GM12878 (cell line): ENCODE measurements at regions not wholly inside any gene's neighbourhood (a gene's known extent, or its start where the extent isn't known, plus 50 kb on each side); places are given as distances from the start of the nearest gene placed in this dataset.

ENCODE experiments used
- BACH1 ChIP-seq: fragments of 450-650 bp; IDR thresholded peaks from 2 replicates; pipeline ENCODE4 v1.6.1; 2017; ENCODE audit warnings: mild to moderate bottlenecking, borderline replicate concordance
- BCL3 ChIP-seq: IDR thresholded peaks from 2 replicates; pipeline ENCODE4 v1.6.1; 2011; ENCODE audit warnings: borderline replicate concordance, low read depth, mild to moderate bottlenecking, moderate library complexity, low read length; ENCODE audit not compliant: insufficient read depth, poor library complexity, severe bottlenecking
- CBX3 ChIP-seq: fragments of 200-600 bp; sonication (generic); IDR thresholded peaks from 2 replicates; pipeline ENCODE4 v1.6.1; 2016; ENCODE audit warnings: low read depth, borderline replicate concordance
- CHD4 ChIP-seq: fragments of 200-600 bp; sonication (generic); IDR thresholded peaks from 2 replicates; pipeline ENCODE4 v1.6.1; 2016; ENCODE audit warnings: mild to moderate bottlenecking
- ETV6 ChIP-seq, 2 experiments: fragments of 450-650 bp in 1 of 2; IDR thresholded peaks in 1 of 2; conservative IDR thresholded peaks in 1 of 2; 2 replicates each; pipeline ENCODE4 v1.6.1; 2014; ENCODE audit warnings: antibody characterized with exemption in 1 of 2, borderline replicate concordance in 1 of 2, low read depth in 1 of 2, mild to moderate bottlenecking in 1 of 2, moderate library complexity in 1 of 2
- GATAD2B ChIP-seq: fragments of 450-650 bp; conservative IDR thresholded peaks from 2 replicates; pipeline ENCODE4 v1.6.1; 2017; ENCODE audit warnings: low read depth, mild to moderate bottlenecking, moderate library complexity
- HDGF ChIP-seq: fragments of 450-650 bp; IDR thresholded peaks from 2 replicates; pipeline ENCODE4 v1.6.1; 2016; ENCODE audit warnings: antibody characterized with exemption
- JUND ChIP-seq: IDR thresholded peaks from 2 replicates; pipeline ENCODE4 v1.6.1; 2012; ENCODE audit warnings: low read depth, mild to moderate bottlenecking, low read length, improper control_type of control experiment, moderate library complexity
- KDM1A ChIP-seq: fragments of 200-600 bp; sonication (generic); IDR thresholded peaks from 2 replicates; pipeline ENCODE4 v1.6.1; 2016; ENCODE audit warnings: borderline replicate concordance
- MEF2B ChIP-seq: fragments of 450-650 bp; IDR thresholded peaks from 2 replicates; pipeline ENCODE4 v1.6.1; 2018; ENCODE audit warnings: mild to moderate bottlenecking, moderate library complexity; ENCODE audit not compliant: partially characterized antibody, poor library complexity, severe bottlenecking
- NFXL1 ChIP-seq: fragments of 450-650 bp; IDR thresholded peaks from 2 replicates; pipeline ENCODE4 v1.6.1; 2017; ENCODE audit warnings: antibody characterized with exemption, mild to moderate bottlenecking, borderline replicate concordance
- NR2C1 ChIP-seq: fragments of 450-650 bp; IDR thresholded peaks from 2 replicates; pipeline ENCODE4 v1.6.1; 2017; ENCODE audit warnings: antibody characterized with exemption, mild to moderate bottlenecking, moderate library complexity
- RAD51 ChIP-seq: fragments of 450-650 bp; IDR thresholded peaks from 2 replicates; pipeline ENCODE4 v1.6.1; 2016; ENCODE audit warnings: moderate library complexity, mild to moderate bottlenecking, inconsistent platforms
- REST ChIP-seq: IDR thresholded peaks from 2 replicates; pipeline ENCODE4 v1.6.1; 2012; ENCODE audit warnings: mild to moderate bottlenecking, low read depth, low read length
- SREBF1 ChIP-seq: IDR thresholded peaks from 2 replicates; pipeline ENCODE4 v1.6.1; 2012; ENCODE audit warnings: mild to moderate bottlenecking, low read length
- STAT3 ChIP-seq: IDR thresholded peaks from 2 replicates; pipeline ENCODE4 v1.6.1; 2011; ENCODE audit warnings: low read depth, low read length, improper control_type of control experiment
- TBL1XR1 ChIP-seq: IDR thresholded peaks from 2 replicates; pipeline ENCODE4 v1.6.1; 2012; ENCODE audit warnings: low read depth, low read length, improper control_type of control experiment
- TF ChIP-seq, protein P1 (sequence below): IDR thresholded peaks from 2 replicates; pipeline ENCODE4 v1.6.1; 2011; ENCODE audit warnings: borderline replicate concordance, low read depth, mild to moderate bottlenecking, moderate library complexity, mixed read lengths, low read length; ENCODE audit not compliant: insufficient read depth; ENCODE audit errors: extremely low read length
- TF ChIP-seq, protein P2 (sequence below): IDR thresholded peaks from 2 replicates; pipeline ENCODE4 v1.6.1; 2012; ENCODE audit warnings: improper control_type of control experiment, low read depth, low read length; ENCODE audit not compliant: insufficient replicate concordance

DNA sequence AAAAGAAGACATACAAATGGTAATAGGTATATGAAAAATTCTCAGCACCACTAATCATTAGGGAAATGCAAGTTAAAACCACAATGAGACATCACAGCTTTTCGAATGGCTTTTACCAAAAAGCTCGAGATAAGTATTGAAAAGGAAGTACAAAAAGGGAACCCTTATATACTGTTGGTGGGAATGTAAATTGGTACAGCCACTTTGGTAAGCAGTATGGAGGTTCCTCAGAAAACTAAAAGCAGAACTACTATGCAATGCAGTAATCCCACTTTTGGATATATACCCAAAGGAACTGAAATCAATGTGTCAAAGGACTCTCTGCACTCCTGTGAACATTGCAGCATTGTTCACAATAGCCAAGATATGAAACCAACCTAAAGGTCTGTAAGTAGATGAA lies 107.5 kb upstream of the SPATS2L start (continued):
- TF ChIP-seq REST (no peak), ETV6 (conservative IDR thresholded peaks at IDR 0.05 in 1 of 2, IDR thresholded peaks at IDR 0.05 in 1 of 2; ENCODE audit: borderline replicate concordance in 1 of 2, low read depth in 1 of 2) (no peak), SREBF1 (no peak), BCL3 (no peak), STAT3 (no peak), JUND (no peak), RAD51 (no peak), BACH1 (no peak), MEF2B (peak; percentile 56), CBX3 (no peak), TBL1XR1 (no peak), KDM1A (no peak), NR2C1 (no peak), GATAD2B (no peak), HDGF (no peak), CHD4 (no peak), NFXL1 (no peak)
- TF ChIP-seq, protein P1, sequence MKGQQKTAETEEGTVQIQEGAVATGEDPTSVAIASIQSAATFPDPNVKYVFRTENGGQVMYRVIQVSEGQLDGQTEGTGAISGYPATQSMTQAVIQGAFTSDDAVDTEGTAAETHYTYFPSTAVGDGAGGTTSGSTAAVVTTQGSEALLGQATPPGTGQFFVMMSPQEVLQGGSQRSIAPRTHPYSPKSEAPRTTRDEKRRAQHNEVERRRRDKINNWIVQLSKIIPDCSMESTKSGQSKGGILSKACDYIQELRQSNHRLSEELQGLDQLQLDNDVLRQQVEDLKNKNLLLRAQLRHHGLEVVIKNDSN = no peak
- TF ChIP-seq, protein P2, sequence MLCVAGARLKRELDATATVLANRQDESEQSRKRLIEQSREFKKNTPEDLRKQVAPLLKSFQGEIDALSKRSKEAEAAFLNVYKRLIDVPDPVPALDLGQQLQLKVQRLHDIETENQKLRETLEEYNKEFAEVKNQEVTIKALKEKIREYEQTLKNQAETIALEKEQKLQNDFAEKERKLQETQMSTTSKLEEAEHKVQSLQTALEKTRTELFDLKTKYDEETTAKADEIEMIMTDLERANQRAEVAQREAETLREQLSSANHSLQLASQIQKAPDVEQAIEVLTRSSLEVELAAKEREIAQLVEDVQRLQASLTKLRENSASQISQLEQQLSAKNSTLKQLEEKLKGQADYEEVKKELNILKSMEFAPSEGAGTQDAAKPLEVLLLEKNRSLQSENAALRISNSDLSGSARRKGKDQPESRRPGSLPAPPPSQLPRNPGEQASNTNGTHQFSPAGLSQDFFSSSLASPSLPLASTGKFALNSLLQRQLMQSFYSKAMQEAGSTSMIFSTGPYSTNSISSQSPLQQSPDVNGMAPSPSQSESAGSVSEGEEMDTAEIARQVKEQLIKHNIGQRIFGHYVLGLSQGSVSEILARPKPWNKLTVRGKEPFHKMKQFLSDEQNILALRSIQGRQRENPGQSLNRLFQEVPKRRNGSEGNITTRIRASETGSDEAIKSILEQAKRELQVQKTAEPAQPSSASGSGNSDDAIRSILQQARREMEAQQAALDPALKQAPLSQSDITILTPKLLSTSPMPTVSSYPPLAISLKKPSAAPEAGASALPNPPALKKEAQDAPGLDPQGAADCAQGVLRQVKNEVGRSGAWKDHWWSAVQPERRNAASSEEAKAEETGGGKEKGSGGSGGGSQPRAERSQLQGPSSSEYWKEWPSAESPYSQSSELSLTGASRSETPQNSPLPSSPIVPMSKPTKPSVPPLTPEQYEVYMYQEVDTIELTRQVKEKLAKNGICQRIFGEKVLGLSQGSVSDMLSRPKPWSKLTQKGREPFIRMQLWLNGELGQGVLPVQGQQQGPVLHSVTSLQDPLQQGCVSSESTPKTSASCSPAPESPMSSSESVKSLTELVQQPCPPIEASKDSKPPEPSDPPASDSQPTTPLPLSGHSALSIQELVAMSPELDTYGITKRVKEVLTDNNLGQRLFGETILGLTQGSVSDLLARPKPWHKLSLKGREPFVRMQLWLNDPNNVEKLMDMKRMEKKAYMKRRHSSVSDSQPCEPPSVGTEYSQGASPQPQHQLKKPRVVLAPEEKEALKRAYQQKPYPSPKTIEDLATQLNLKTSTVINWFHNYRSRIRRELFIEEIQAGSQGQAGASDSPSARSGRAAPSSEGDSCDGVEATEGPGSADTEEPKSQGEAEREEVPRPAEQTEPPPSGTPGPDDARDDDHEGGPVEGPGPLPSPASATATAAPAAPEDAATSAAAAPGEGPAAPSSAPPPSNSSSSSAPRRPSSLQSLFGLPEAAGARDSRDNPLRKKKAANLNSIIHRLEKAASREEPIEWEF = no peak
- TF ChIP-seq, all 136 proteins: peak for 4
